ENCODE measurements at regions not wholly inside any gene's neighbourhood (a gene's known extent, or its start where the extent isn't known, plus 50 kb on each side); places are given as distances from the start of the nearest gene placed in this dataset.

- TF ChIP-seq CTCF (IDR thresholded peaks at IDR 0.05) (no peak), POLR2A (IDR thresholded peaks at IDR 0.05) (no peak), EP300 (IDR thresholded peaks at IDR 0.05) (no peak)
Measured at GRCh38 chr11:10629411-10630002, 61.0 kb upstream of the LYVE1 start.

Measured in tibial nerve (tissue), 4 donors.